Liver (tissue), 8 donors: ENCODE measurements at regions not wholly inside any gene's neighbourhood (a gene's known extent, or its start where the extent isn't known, plus 50 kb on each side); places are given as distances from the start of the nearest gene placed in this dataset.

Experiments used
- DNase-seq: peaks from one replicate; pipeline ENCODE4 v3.0.0-alpha.2; 2017; ENCODE audit warnings: low spot score
- H3K27ac ChIP-seq, 2 donors: one replicate each; pipeline ENCODE4 v1.7.0; 2013; ENCODE audit warnings: inconsistent platforms in 2 of 2, low read length in 2 of 2, control low read depth in 1 of 2, low read depth in 1 of 2, mild to moderate bottlenecking in 1 of 2
- H3K27me3 ChIP-seq, 4 donors: one replicate each; pipeline versions ENCODE4 v1.6.1 to v1.7.0; 2013; ENCODE audit warnings: low read length in 3 of 4, inconsistent platforms in 1 of 4, mild to moderate bottlenecking in 1 of 4, moderate library complexity in 1 of 4; ENCODE audit not compliant: control insufficient read depth in 4 of 4, insufficient read depth in 4 of 4
- H3K36me3 ChIP-seq, 4 donors: one replicate each; pipeline versions ENCODE4 v1.6.1 to v1.7.0; 2013; ENCODE audit warnings: low read length in 3 of 4, mild to moderate bottlenecking in 3 of 4, low read depth in 1 of 4, moderate library complexity in 1 of 4; ENCODE audit not compliant: control insufficient read depth in 4 of 4, insufficient read depth in 3 of 4
- H3K4me1 ChIP-seq, 4 donors: one replicate each; pipeline versions ENCODE4 v1.6.1 to v1.7.0; 2013; ENCODE audit warnings: low read length in 3 of 4, mild to moderate bottlenecking in 3 of 4, moderate library complexity in 1 of 4; ENCODE audit not compliant: control insufficient read depth in 4 of 4, insufficient read depth in 4 of 4
- H3K4me3 ChIP-seq, 3 donors: one replicate each; pipeline versions ENCODE4 v1.6.1 to v1.7.0; 2013; ENCODE audit warnings: low read length in 3 of 3, control low read depth in 1 of 3, low read depth in 1 of 3, mild to moderate bottlenecking in 1 of 3
- H3K9ac ChIP-seq, 2 donors: one replicate each; pipeline ENCODE4 v1.7.0; 2013; ENCODE audit warnings: low read length in 2 of 2, mild to moderate bottlenecking in 2 of 2, moderate library complexity in 2 of 2, control low read depth in 1 of 2, low read depth in 1 of 2
- H3K9me3 ChIP-seq, 4 donors: one replicate each; pipeline versions ENCODE4 v1.6.1 to v1.7.0; 2013; ENCODE audit warnings: low read length in 3 of 4; ENCODE audit not compliant: control insufficient read depth in 4 of 4
- ATF3 ChIP-seq: IDR thresholded peaks from 2 replicates; pipeline ENCODE4 v1.6.1; 2016; ENCODE audit warnings: antibody characterized with exemption
- CTCF ChIP-seq: fragments of 150-350 bp; IDR thresholded peaks from 2 replicates; pipeline ENCODE4 v1.5.1; 2017; ENCODE audit warnings: improper control_type of control experiment, low read depth, low read length; ENCODE audit not compliant: missing input control
- EGR1 ChIP-seq, 2 donors: IDR thresholded peaks; 2 replicates each; pipeline ENCODE4 v1.6.1; 2016 to 2018; ENCODE audit warnings: antibody characterized with exemption in 2 of 2, low read depth in 2 of 2
- FOXA1 ChIP-seq: IDR thresholded peaks from 2 replicates; pipeline ENCODE4 v1.6.1; 2016; ENCODE audit warnings: antibody characterized with exemption
- FOXA2 ChIP-seq: IDR thresholded peaks from 2 replicates; pipeline ENCODE4 v1.6.1; 2016; ENCODE audit warnings: antibody characterized with exemption
- HNF4A ChIP-seq, 2 donors: conservative IDR thresholded peaks; 2 replicates each; pipeline ENCODE4 v1.6.1; 2016; ENCODE audit warnings: antibody characterized with exemption in 2 of 2, mild to moderate bottlenecking in 2 of 2
- HNF4G ChIP-seq: IDR thresholded peaks from 2 replicates; pipeline ENCODE4 v1.6.1; 2016; ENCODE audit warnings: antibody characterized with exemption
- JUND ChIP-seq, 2 donors: IDR thresholded peaks; 2 replicates each; pipeline ENCODE4 v1.6.1; 2016; ENCODE audit warnings: antibody characterized with exemption in 2 of 2
- NR2F2 ChIP-seq: IDR thresholded peaks from 2 replicates; pipeline ENCODE4 v1.6.1; 2016; ENCODE audit warnings: antibody characterized with exemption
- RAD21 ChIP-seq, 2 donors: IDR thresholded peaks; 2 replicates each; pipeline ENCODE4 v1.6.1; 2016; ENCODE audit warnings: antibody characterized with exemption in 2 of 2, mild to moderate bottlenecking in 2 of 2
- REST ChIP-seq: IDR thresholded peaks from 2 replicates; pipeline ENCODE4 v1.6.1; 2016; ENCODE audit warnings: antibody characterized with exemption, mild to moderate bottlenecking
- YY1 ChIP-seq: IDR thresholded peaks from 2 replicates; pipeline ENCODE4 v1.6.1; 2016; ENCODE audit warnings: antibody characterized with exemption, mild to moderate bottlenecking
- ZBTB33 ChIP-seq: IDR thresholded peaks from 2 replicates; pipeline ENCODE4 v1.6.1; 2016; ENCODE audit warnings: antibody characterized with exemption
- WGBS: extraction: QIAGEN DNeasy Blood & Tissue Kit; methylation state at CpG from one replicate; pipeline ENCODE4 v1.1.7; 2013; 5-methylcytosine and 5-hydroxymethylcytosine counted together
- TF ChIP-seq, protein P1 (sequence below): IDR thresholded peaks from 2 replicates; pipeline ENCODE4 v1.6.1; 2016; ENCODE audit warnings: antibody characterized with exemption
- donor health status: healthy.
- donor health status: healthy.
- donor health status: healthy.
- donor health status: healthy.
- donor health status: healthy.

- no peak for TF ChIP-seq ZBTB33
- no peak for TF ChIP-seq JUND (IDR thresholded peaks at IDR 0.05)
Observed at GRCh38 chr2:236711440-236711839, 141.8 kb downstream of the ACKR3 start (continued).

DNA sequence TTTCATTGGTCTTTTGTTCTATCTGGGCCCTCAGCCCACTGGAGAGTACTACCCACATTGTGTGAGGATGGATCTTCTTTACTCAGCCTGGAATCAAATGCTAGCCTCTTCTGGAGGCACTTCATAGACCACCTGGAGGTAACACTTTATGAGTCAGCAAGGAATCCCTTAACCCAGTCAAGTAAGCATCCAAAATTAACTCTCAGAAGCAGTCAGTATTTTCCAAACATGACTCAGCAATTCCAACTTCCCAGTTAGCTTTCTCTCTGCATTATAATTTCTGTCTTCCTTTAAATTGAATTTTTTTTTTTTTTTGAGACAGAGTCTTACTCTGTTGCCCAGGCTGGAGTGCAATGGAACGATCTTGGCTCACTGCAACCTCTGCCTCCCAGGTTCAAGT, 142.7 kb downstream of the ACKR3 start:
- TF ChIP-seq FOXA2: no peak
- no peak for TF ChIP-seq FOXA1
- TF ChIP-seq YY1: no peak
- no peak for TF ChIP-seq CTCF
- TF ChIP-seq REST: no peak
- no peak for TF ChIP-seq HNF4G
- WGBS: 94% methylated on average over 1 of the region's 1 CpG
- Histone ChIP-seq H3K27ac (no peak overlapping the region), H3K27me3 (no peaks in the 10 kb centered on the region), H3K4me1 (peaks cover 0 to 10% (median 7%) of the 10 kb centered on the region in 4 donors), H3K36me3 (no peaks in the 10 kb centered on the region), H3K9me3 (no peaks in the 10 kb centered on the region), H3K4me3 (no peak overlapping the region), H3K9ac (no peak overlapping the region)
- DNase-seq: no peak

DNA sequence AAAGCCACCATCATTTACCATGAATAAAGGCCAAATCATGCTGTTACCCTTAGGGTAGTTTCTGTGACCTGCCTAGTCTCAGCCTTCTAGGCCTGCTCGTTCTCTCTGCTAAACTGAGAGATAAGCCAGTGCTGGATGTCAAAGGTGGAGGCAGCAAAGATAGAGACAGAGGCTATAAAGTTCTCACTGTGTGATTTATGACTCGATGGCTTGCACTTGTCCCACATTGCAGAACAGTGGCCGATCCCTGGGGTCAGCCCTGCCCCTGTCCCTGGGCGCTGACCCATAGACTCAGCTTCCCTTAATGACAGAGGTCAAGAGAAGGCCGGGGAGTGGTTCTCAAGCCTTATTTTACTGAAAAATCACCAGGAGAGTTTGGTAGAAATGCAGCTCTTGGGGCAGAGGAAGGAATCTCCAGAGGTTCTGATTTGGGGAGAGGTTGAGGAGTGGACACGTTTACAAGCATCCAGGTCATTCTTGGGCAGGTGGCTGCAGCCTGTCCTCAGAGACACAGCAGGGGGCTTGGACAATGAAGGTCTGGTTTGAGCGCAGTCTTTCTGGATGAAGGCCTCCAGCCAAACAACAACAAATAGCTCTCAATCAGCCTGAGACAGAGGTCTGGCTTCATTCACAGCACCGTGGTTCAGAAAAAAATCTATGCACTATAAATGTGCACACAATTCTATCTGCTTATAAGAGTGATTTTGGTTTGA, 143.5 kb downstream of the ACKR3 start:
- Histone ChIP-seq H3K36me3 (no peaks in the 10 kb centered on the region), H3K9me3 (no peaks in the 10 kb centered on the region), H3K9ac (no peak overlapping the region), H3K27ac (no peak overlapping the region), H3K4me3 (no peak overlapping the region), H3K4me1 (peaks cover 0 to 10% (median 7%) of the 10 kb centered on the region in 4 donors), H3K27me3 (no peaks in the 10 kb centered on the region)
- no peak for DNase-seq
- WGBS: 90% methylated on average over 8 of the region's 8 CpGs
- TF ChIP-seq REST (no peak), YY1 (no peak), NR2F2 (no peak), EGR1 (IDR thresholded peaks at IDR 0.05; ENCODE audit: low read depth in 2 of 2) (no peak), ATF3 (no peak), HNF4A (conservative IDR thresholded peaks at IDR 0.05) (no peak), ZBTB33 (no peak), HNF4G (no peak), FOXA2 (no peak), RAD21 (IDR thresholded peaks at IDR 0.05) (no peak)
- TF ChIP-seq, protein P1, sequence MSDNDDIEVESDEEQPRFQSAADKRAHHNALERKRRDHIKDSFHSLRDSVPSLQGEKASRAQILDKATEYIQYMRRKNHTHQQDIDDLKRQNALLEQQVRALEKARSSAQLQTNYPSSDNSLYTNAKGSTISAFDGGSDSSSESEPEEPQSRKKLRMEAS: no peak
